ENCODE measurements at regions not wholly inside any gene's neighbourhood (a gene's known extent, or its start where the extent isn't known, plus 50 kb on each side); places are given as distances from the start of the nearest gene placed in this dataset.
"Not testable (repeated sequence)": the region's sequence is repeated elsewhere in the genome, so short reads cannot be mapped to it uniquely, and the experiment has no call there.

GRCh38 chr21:6070213-6070612 is 4451.2 kb upstream of the TPTE start:
- TF ChIP-seq CTCF (IDR thresholded peaks at IDR 0.05); POLR2A (IDR thresholded peaks at IDR 0.05; ENCODE audit: low read length); MAX (IDR thresholded peaks at IDR 0.05); PHF8 (IDR thresholded peaks at IDR 0.05; ENCODE audit: borderline replicate concordance, low read depth); MAZ (IDR thresholded peaks at IDR 0.05; ENCODE audit: borderline replicate concordance, low read depth, low read length); KDM5A (IDR thresholded peaks at IDR 0.05); EP300 (IDR thresholded peaks at IDR 0.05); KDM1A (IDR thresholded peaks at IDR 0.05; ENCODE audit: low read depth): not testable (repeated sequence)
